Brain microvascular endothelial cell (primary cell): ENCODE measurements at regions not wholly inside any gene's neighbourhood (a gene's known extent, or its start where the extent isn't known, plus 50 kb on each side); places are given as distances from the start of the nearest gene placed in this dataset.

Experiments used
- DNase-seq: peaks from one replicate; pipeline ENCODE4 v3.0.0-alpha.2; 2020
- H3K27ac ChIP-seq: fragments of 250-450 bp; sonication (Bioruptor Pico); 2 replicates; pipeline ENCODE4 v1.5.1; 2020; ENCODE audit warnings: mild to moderate bottlenecking, moderate library complexity
- H3K27me3 ChIP-seq: fragments of 250-450 bp; sonication (Bioruptor Pico); replicated peaks from 2 replicates; pipeline ENCODE4 v1.5.1; 2020; ENCODE audit warnings: mild to moderate bottlenecking
- H3K36me3 ChIP-seq: fragments of 250-450 bp; sonication (Bioruptor Pico); replicated peaks from 2 replicates; pipeline ENCODE4 v1.5.1; 2020; ENCODE audit warnings: mild to moderate bottlenecking
- H3K4me3 ChIP-seq: 2 replicates; pipeline ENCODE4 v1.5.1; 2011; ENCODE audit warnings: low read depth, mild to moderate bottlenecking, control low read depth, low read length, moderate library complexity
- in situ Hi-C: cut with HindIII; loops from 2 replicates; pipeline ENCODE4 v1.10.0; 2017; ENCODE audit warnings: low sequenced_read_pairs, low pct_ligation_motif_present
- TF ChIP-seq, protein P1 (sequence below): IDR thresholded peaks from 2 replicates; pipeline ENCODE4 v1.5.1; 2011; ENCODE audit warnings: low read depth, mild to moderate bottlenecking, moderate library complexity, low read length, control low read depth, inconsistent platforms; ENCODE audit errors: missing control alignments

DNA sequence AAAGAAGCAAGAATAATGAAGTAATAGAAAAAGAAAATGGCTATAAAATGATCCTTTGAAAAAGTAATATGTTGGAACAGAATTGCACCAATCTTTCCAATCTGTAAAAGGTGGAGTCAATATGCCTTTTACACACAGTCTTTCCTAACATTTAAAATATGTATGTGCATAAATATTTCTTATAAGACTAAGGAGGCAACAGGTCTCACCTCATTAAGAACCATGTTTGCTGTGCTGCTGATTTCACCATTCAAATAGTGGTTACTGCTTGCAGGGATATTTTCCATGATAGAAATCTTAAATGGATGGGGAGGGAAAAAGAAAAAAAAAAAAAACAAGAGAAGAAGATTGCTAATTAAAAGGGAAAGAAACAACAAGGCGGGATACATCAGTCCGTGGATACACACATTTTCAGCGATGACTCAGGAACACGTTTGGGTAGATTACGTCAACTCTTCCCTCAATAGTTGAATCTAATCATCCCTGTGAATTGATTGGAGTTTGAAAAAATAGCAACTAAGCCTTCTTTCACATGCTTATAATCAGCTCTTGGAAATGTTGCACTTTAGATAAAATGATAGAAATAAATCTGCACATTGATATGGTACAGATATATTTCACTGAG, 2133.9 kb upstream of the CELF4 start:
- in situ Hi-C loops, result no loop called here
- Histone ChIP-seq H3K27ac (no peak overlapping the region), H3K4me3 (no peak overlapping the region), H3K27me3 (no peaks in the 10 kb centered on the region), H3K36me3 (no peaks in the 10 kb centered on the region)
- no peak for DNase-seq
- TF ChIP-seq, protein P1, sequence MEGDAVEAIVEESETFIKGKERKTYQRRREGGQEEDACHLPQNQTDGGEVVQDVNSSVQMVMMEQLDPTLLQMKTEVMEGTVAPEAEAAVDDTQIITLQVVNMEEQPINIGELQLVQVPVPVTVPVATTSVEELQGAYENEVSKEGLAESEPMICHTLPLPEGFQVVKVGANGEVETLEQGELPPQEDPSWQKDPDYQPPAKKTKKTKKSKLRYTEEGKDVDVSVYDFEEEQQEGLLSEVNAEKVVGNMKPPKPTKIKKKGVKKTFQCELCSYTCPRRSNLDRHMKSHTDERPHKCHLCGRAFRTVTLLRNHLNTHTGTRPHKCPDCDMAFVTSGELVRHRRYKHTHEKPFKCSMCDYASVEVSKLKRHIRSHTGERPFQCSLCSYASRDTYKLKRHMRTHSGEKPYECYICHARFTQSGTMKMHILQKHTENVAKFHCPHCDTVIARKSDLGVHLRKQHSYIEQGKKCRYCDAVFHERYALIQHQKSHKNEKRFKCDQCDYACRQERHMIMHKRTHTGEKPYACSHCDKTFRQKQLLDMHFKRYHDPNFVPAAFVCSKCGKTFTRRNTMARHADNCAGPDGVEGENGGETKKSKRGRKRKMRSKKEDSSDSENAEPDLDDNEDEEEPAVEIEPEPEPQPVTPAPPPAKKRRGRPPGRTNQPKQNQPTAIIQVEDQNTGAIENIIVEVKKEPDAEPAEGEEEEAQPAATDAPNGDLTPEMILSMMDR, result no peak

DNA sequence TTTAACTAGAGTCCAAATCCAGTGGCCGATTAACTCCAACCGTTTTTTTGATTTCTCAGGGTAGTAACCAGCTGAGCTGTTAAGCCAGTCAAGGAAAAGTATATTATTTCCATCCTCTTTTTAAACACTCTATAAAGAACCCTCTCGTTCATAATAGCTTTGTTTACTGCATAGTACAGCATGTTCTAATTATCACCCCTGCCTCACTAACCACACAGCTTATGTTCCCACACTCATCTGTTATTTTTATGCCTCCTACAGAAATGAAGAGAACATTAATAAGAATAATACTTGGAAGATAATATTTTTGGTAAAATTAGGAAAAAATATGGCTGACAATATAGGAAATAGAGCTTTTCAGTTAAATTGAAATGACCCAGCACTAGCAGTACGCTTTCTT, 2132.8 kb upstream of the CELF4 start:
- in situ Hi-C loops, result no loop called here
- DNase-seq, result no peak
- no peak overlapping the region for H3K27ac ChIP-seq
- no peaks in the 10 kb centered on the region for H3K27me3 ChIP-seq
- TF ChIP-seq, protein P1, result no peak
- no peaks in the 10 kb centered on the region for H3K36me3 ChIP-seq
- no peak overlapping the region for H3K4me3 ChIP-seq

DNA sequence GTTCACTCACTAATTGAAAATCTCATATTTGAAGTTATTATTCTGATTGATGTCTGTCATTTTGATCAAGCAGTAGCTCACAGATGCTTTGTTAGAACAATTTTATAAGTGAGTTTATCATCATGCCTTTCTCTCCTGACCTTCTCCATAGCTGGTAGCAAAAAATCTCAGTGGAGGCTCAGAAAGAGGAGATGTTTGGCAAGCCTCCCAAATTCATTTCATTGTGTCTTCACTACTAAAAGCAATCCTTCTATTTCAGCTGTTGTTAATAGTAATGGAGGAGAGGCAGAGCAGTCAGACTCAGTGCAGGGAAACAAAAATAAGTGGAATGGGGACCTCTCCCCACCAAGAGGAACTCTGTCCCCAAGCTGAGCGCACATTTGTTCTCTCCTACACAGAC, 2127.8 kb upstream of the CELF4 start:
- Histone ChIP-seq H3K27me3 (no peaks in the 10 kb centered on the region), H3K36me3 (no peaks in the 10 kb centered on the region), H3K4me3 (no peak overlapping the region), H3K27ac (no peak overlapping the region)
- in situ Hi-C loops, result no loop called here
- no peak for DNase-seq
- TF ChIP-seq, protein P1, result no peak

DNA sequence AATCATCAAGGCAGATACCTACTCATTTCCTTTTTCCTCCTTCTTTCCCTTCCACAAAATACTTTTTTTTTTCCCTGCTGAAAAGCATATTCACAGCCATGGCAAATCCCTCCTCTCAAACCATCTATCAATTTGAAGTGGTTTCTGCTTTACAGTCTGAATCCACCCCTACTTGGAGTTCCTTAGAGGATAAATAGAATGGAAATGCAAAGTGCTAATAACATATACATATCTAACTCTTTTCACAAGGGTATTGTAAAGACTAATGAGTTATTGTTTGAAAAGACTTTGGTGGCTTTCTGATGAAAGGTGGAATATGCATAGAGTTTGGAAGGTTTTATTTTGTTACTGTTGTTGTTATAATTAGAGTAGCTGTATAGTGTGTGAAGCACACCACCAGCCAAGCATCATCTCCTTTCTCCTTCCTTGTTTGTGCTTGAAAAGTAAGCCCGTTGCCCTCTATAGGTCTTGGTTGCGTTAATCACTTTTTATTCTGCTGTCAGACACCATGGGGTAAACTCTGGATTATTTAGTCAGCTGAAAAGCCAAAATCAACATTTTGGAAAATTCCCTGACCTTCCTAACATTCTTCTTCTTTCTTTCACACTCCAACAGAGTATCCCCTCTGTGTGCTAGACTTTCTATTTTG, 2126.9 kb upstream of the CELF4 start:
- no peak for DNase-seq
- in situ Hi-C loops, result no loop called here
- H3K27me3 ChIP-seq, result no peaks in the 10 kb centered on the region
- H3K4me3 ChIP-seq, result no peak overlapping the region
- H3K27ac ChIP-seq, result no peak overlapping the region
- H3K36me3 ChIP-seq, result no peaks in the 10 kb centered on the region
- TF ChIP-seq, protein P1, result no peak

DNA sequence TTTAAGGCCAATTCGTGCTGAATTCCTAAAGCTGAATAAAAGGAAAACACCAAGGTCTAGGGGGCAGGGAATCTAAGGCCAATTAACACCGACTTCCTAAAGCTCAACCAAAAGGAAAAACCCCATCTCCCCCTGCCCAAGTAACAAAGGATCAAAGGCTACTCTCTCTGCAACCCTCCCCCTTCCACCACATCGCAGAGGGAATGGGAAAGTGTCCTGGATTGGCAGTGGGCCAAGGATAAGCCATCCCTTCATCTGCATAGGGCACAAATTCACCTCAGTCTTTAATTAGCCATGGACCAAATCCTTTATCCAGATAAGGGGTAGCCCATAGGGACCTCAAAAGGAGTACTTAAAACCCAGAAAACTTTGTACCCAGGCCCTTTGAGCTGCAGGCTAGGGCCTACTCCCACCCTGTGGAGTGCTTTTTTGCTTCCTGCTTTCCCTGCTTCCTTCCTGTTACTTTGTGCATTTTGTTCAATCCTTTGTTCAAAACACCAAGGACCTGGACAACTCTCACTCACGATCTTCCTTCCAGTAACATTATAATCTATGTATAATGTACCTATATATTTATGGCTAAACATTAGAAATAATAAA, 2119.8 kb upstream of the CELF4 start:
- no peaks in the 10 kb centered on the region for H3K27me3 ChIP-seq
- no peak overlapping the region for H3K27ac ChIP-seq
- in situ Hi-C loops, result no loop called here
- TF ChIP-seq, protein P1, result no peak
- no peak overlapping the region for H3K4me3 ChIP-seq
- no peak for DNase-seq
- H3K36me3 ChIP-seq, result no peaks in the 10 kb centered on the region
